Vagina (tissue), 2 donors: ENCODE measurements at regions not wholly inside any gene's neighbourhood (a gene's known extent, or its start where the extent isn't known, plus 50 kb on each side); places are given as distances from the start of the nearest gene placed in this dataset.

Source experiments
- CTCF ChIP-seq, 3 experiments: fragments of 450-650 bp in 2 of 3; fragments of 200-600 bp in 1 of 3; sonication (generic) in 1 of 3; IDR thresholded peaks; one replicate each; pipeline ENCODE4 v1.5.1; 2017 to 2019; ENCODE audit warnings: antibody characterized with exemption in 3 of 3, mild to moderate bottlenecking in 2 of 3, moderate library complexity in 2 of 3
- POLR2AphosphoS5 ChIP-seq, 2 donors: sonication (generic); formaldehyde crosslinking; IDR thresholded peaks; one replicate each; pipeline ENCODE4 v1.9.0; 2017; ENCODE audit warnings: antibody characterized with exemption in 2 of 2, mild to moderate bottlenecking in 2 of 2, low read depth in 1 of 2; ENCODE audit not compliant: insufficient read depth in 1 of 2

GRCh38 chr6:98566126-98566525 is 268.2 kb upstream of the POU3F2 start:
- TF ChIP-seq CTCF (IDR thresholded peaks at IDR 0.05) = no peak
- TF ChIP-seq POLR2AphosphoS5 (IDR thresholded peaks at IDR 0.05; ENCODE audit: insufficient read depth in 1 of 2, low read depth in 1 of 2) = no peak
